CD4-positive, alpha-beta T cell (primary cell): ENCODE measurements at regions not wholly inside any gene's neighbourhood (a gene's known extent, or its start where the extent isn't known, plus 50 kb on each side); places are given as distances from the start of the nearest gene placed in this dataset.

Experiments used
- ATAC-seq: fragments of 200-7000 bp; cut with Tn5 transposase; one replicate; pipeline ENCODE4 v1.10.0; 2022; ENCODE audit warnings: mild to moderate bottlenecking; ENCODE audit not compliant: poor library complexity
- CTCF ChIA-PET: fragments of 350-600 bp; sonication (Branson Sonifier 250); formaldehyde crosslinking; loops from one replicate; lab custom pipeline; 2021; ENCODE audit warnings: antibody characterized with exemption, inconsistent platforms; lab: Charles Lee
- POLR2A ChIA-PET: fragments of 350-600 bp; sonication (Branson Sonifier 250); formaldehyde crosslinking; loops from one replicate; lab custom pipeline; 2021; ENCODE audit warnings: antibody characterized with exemption, inconsistent platforms; lab: Charles Lee
- DNase-seq, 14 experiments: peaks; one replicate each; pipeline ENCODE4 v3.0.0-alpha.2; 2013 to 2020; ENCODE audit warnings: mixed read lengths in 2 of 14
- H3K27ac ChIP-seq, 2 donors: one replicate each; pipeline versions ENCODE4 v1.5.1 to v1.7.0; 2013; ENCODE audit warnings: low read length in 2 of 2, low read depth in 1 of 2, mild to moderate bottlenecking in 1 of 2
- H3K27me3 ChIP-seq, 2 experiments: 1 replicate in 1 of 2; 2 replicates in 1 of 2; pipeline versions ENCODE4 v1.6.1 to v1.7.0; 2013; ENCODE audit warnings: low read length in 2 of 2, control low read depth in 1 of 2, mild to moderate bottlenecking in 1 of 2, moderate library complexity in 1 of 2; ENCODE audit not compliant: insufficient read depth in 2 of 2, control insufficient read depth in 1 of 2
- H3K36me3 ChIP-seq: one replicate; pipeline ENCODE4 v1.6.1; 2013; ENCODE audit warnings: low read length, control low read depth; ENCODE audit not compliant: insufficient read depth
- H3K4me1 ChIP-seq: one replicate; pipeline ENCODE4 v1.6.1; 2013; ENCODE audit warnings: low read length, control low read depth; ENCODE audit not compliant: insufficient read depth
- H3K4me3 ChIP-seq: one replicate; pipeline ENCODE4 v1.5.1; 2013; ENCODE audit warnings: mild to moderate bottlenecking, low read length, moderate library complexity
- H3K9me3 ChIP-seq, 2 experiments: 1 replicate in 1 of 2; 2 replicates in 1 of 2; pipeline versions ENCODE4 v1.6.1 to v1.7.0; 2013; ENCODE audit warnings: low read length in 2 of 2, mild to moderate bottlenecking in 2 of 2, control low read depth in 1 of 2, moderate library complexity in 1 of 2; ENCODE audit not compliant: control insufficient read depth in 1 of 2, insufficient read depth in 1 of 2
- H3K27ac Mint-ChIP-seq: one replicate; pipeline ENCODE4 v1.8.0; 2020; ENCODE audit warnings: mixed read lengths
- H3K27me3 Mint-ChIP-seq: one replicate; pipeline ENCODE4 v1.8.0; 2021; ENCODE audit warnings: mixed read lengths
- H3K36me3 Mint-ChIP-seq: one replicate; pipeline ENCODE4 v1.8.0; 2021; ENCODE audit warnings: low read depth, mixed read lengths
- H3K4me1 Mint-ChIP-seq: one replicate; pipeline ENCODE4 v1.8.0; 2021; ENCODE audit warnings: low read depth, mixed read lengths
- H3K4me3 Mint-ChIP-seq: one replicate; pipeline ENCODE4 v1.8.0; 2020; ENCODE audit warnings: mild to moderate bottlenecking, mixed read lengths
- H3K9me3 Mint-ChIP-seq: one replicate; pipeline ENCODE4 v1.8.0; 2020; ENCODE audit warnings: mixed read lengths
- intact Hi-C, 2 experiments: fragments of 100-400 bp; cut with DNase I in 1 of 2; cut with micrococcal nuclease in 1 of 2; formaldehyde crosslinking; loops; one replicate each; pipeline versions ENCODE4 v1.15.1 to v1.9.0; 2023 to 2025; cut with DNase I, micrococcal nuclease
- TF ChIP-seq, protein P1 (sequence below): fragments of 200-600 bp; IDR thresholded peaks from one replicate; pipeline ENCODE4 v1.8.0; 2022; ENCODE audit warnings: antibody characterized with exemption, mild to moderate bottlenecking

DNA sequence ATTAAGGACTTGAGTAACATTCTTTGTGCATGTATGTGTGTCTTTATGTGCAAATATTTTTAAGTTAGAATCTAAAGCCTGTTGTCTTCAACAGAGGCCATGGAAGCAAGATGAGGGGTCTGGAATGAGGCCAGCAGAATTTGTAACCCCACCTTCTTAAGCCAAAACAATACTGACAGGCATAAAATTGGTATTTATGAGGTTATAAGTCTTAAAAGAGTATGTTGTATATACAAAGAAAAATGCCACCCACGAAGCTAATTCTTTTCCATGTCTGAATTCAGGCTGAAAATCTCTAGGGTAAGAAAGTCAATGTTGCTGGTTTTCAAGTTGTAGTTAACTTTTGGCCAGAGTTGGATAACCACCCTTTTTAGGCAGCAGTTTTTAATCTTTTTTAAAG, 86.2 kb upstream of the TMTC1 start:
- no peaks in the 10 kb centered on the region for H3K4me1 ChIP-seq
- CTCF ChIA-PET = no interaction called here
- Mint-ChIP-seq H3K4me1 (no peaks in the 10 kb centered on the region), H3K36me3 (no peaks in the 10 kb centered on the region), H3K27ac (no peak overlapping the region), H3K4me3 (no peak overlapping the region), H3K9me3 (peaks cover 14% of the 10 kb centered on the region), H3K27me3 (no peaks in the 10 kb centered on the region)
- POLR2A ChIA-PET = no interaction called here
- H3K27me3 ChIP-seq = no peaks in the 10 kb centered on the region
- TF ChIP-seq, protein P1, sequence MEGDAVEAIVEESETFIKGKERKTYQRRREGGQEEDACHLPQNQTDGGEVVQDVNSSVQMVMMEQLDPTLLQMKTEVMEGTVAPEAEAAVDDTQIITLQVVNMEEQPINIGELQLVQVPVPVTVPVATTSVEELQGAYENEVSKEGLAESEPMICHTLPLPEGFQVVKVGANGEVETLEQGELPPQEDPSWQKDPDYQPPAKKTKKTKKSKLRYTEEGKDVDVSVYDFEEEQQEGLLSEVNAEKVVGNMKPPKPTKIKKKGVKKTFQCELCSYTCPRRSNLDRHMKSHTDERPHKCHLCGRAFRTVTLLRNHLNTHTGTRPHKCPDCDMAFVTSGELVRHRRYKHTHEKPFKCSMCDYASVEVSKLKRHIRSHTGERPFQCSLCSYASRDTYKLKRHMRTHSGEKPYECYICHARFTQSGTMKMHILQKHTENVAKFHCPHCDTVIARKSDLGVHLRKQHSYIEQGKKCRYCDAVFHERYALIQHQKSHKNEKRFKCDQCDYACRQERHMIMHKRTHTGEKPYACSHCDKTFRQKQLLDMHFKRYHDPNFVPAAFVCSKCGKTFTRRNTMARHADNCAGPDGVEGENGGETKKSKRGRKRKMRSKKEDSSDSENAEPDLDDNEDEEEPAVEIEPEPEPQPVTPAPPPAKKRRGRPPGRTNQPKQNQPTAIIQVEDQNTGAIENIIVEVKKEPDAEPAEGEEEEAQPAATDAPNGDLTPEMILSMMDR = no peak
- no peak for DNase-seq
- no peak overlapping the region for H3K4me3 ChIP-seq
- no peaks in the 10 kb centered on the region for H3K36me3 ChIP-seq
- no peak for ATAC-seq
- no peak overlapping the region for H3K27ac ChIP-seq
- peaks cover 0 to 3% of the 10 kb centered on the region in 2 experiments for H3K9me3 ChIP-seq
- intact Hi-C loops = no loop called here

DNA sequence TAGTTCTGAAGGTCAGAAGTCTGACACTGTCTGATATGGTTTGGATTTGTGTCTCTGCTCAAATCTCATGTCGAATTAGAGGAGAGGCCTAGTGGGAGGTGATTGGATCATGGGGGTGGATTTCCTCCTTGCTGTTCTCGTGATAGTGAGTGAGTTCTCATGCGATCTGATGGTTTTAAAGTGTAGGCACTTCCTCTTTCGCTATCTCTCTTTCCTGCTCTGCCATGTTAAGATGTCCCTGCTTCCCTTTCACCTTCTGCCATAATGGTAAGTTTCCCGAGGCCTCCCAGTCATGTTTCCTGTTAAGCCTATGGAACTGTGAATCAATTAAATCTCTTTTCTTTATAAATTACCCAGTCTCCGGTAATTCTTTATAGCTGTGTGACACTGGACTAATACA, 84.1 kb upstream of the TMTC1 start:
- no peaks in the 10 kb centered on the region for H3K27me3 ChIP-seq
- no peak overlapping the region for H3K27ac ChIP-seq
- no peaks in the 10 kb centered on the region for H3K4me1 Mint-ChIP-seq
- H3K36me3 Mint-ChIP-seq = no peaks in the 10 kb centered on the region
- POLR2A ChIA-PET = no interaction called here
- peaks cover 0 to under 1% of the 10 kb centered on the region in 2 experiments for H3K9me3 ChIP-seq
- H3K9me3 Mint-ChIP-seq = peaks cover 14% of the 10 kb centered on the region
- CTCF ChIA-PET = no interaction called here
- H3K27ac Mint-ChIP-seq = no peak overlapping the region
- ATAC-seq = no peak
- DNase-seq = no peak
- H3K4me3 ChIP-seq = no peak overlapping the region
- H3K36me3 ChIP-seq = no peaks in the 10 kb centered on the region
- H3K4me1 ChIP-seq = no peaks in the 10 kb centered on the region
- intact Hi-C loops = no loop called here
- no peak overlapping the region for H3K4me3 Mint-ChIP-seq
- no peaks in the 10 kb centered on the region for H3K27me3 Mint-ChIP-seq
- TF ChIP-seq, protein P1 = no peak

DNA sequence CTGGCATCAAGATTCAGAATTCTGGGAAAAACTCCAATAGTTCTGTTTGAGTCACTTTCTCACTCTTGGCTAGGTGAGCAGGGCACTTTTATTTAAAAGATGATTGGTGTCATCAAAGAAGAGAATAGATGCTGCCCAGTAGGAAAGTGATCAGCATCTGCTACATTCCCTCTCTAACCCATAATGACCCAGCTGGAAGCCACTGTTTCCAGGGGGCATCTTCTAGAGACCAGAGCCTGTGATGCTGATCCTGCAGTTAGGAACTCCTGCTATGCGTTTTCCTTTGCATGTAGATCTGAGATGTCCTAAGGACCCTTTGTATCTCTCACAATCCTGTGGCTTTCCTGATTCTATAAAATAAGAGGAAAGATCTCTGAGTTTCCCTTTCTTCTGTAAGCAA, 79.9 kb upstream of the TMTC1 start:
- no peak overlapping the region for H3K27ac ChIP-seq
- H3K27me3 ChIP-seq = no peaks in the 10 kb centered on the region
- ATAC-seq (no peak), DNase-seq (no peak)
- intact Hi-C loops = no loop called here
- ChIA-PET CTCF (no interaction called here), POLR2A (no interaction called here)
- Mint-ChIP-seq H3K9me3 (peaks cover 14% of the 10 kb centered on the region), H3K4me1 (no peaks in the 10 kb centered on the region), H3K27ac (no peak overlapping the region), H3K4me3 (no peak overlapping the region), H3K27me3 (no peaks in the 10 kb centered on the region), H3K36me3 (no peaks in the 10 kb centered on the region)
- H3K36me3 ChIP-seq = no peaks in the 10 kb centered on the region
- TF ChIP-seq, protein P1 = no peak
- no peaks in the 10 kb centered on the region for H3K4me1 ChIP-seq
- H3K9me3 ChIP-seq = no peaks in the 10 kb centered on the region
- no peak overlapping the region for H3K4me3 ChIP-seq
